HAP-1 (cell line): ENCODE measurements at regions not wholly inside any gene's neighbourhood (a gene's known extent, or its start where the extent isn't known, plus 50 kb on each side); places are given as distances from the start of the nearest gene placed in this dataset.

ENCODE experiments used
- DNase-seq, 2 experiments: peaks; one replicate each; pipeline ENCODE4 v3.0.0-alpha.2; 2016 to 2020; ENCODE audit warnings: low spot score in 2 of 2
- H3K27me3 ChIP-seq: fragments of 250-450 bp; sonication (Bioruptor Pico); 2 replicates; pipeline ENCODE4 v1.5.1; 2020; ENCODE audit warnings: low read depth, mild to moderate bottlenecking, moderate library complexity
- H3K36me3 ChIP-seq: fragments of 250-450 bp; sonication (Bioruptor Pico); replicated peaks from 2 replicates; pipeline ENCODE4 v1.5.1; 2020; ENCODE audit warnings: mild to moderate bottlenecking
- H3K4me1 ChIP-seq: fragments of 250-450 bp; sonication (Bioruptor Pico); 2 replicates; pipeline ENCODE4 v1.5.1; 2020; ENCODE audit warnings: mild to moderate bottlenecking
- H3K4me3 ChIP-seq: fragments of 250-450 bp; sonication (Bioruptor Pico); 2 replicates; pipeline ENCODE4 v1.5.1; 2020; ENCODE audit warnings: mild to moderate bottlenecking, moderate library complexity
- H3K9me3 ChIP-seq: fragments of 250-450 bp; sonication (Bioruptor Pico); 2 replicates; pipeline ENCODE4 v1.5.1; 2020; ENCODE audit warnings: mild to moderate bottlenecking, moderate library complexity
- in situ Hi-C: fragments of 300-500 bp; cut with MboI; formaldehyde crosslinking; loops from 3 replicates; pipeline ENCODE4 v1.14.3; 2020; ENCODE audit warnings: low sequenced_read_pairs, inconsistent platforms, mixed read lengths

GRCh38 chr5:173718469-173718868 lies 102.0 kb upstream of the BOD1 start:
- in situ Hi-C loops: no loop called here
- H3K4me1 ChIP-seq: no peaks in the 10 kb centered on the region
- H3K36me3 ChIP-seq: no peaks in the 10 kb centered on the region
- H3K4me3 ChIP-seq: no peak overlapping the region
- H3K27me3 ChIP-seq: no peaks in the 10 kb centered on the region
- H3K9me3 ChIP-seq: no peaks in the 10 kb centered on the region
- DNase-seq: no peak

- H3K27me3 ChIP-seq: no peaks in the 10 kb centered on the region
- no peak overlapping the region for H3K4me3 ChIP-seq
- DNase-seq: no peak
- H3K36me3 ChIP-seq: no peaks in the 10 kb centered on the region
- no peaks in the 10 kb centered on the region for H3K9me3 ChIP-seq
- no peaks in the 10 kb centered on the region for H3K4me1 ChIP-seq
- in situ Hi-C loops: no loop called here
Measured at GRCh38 chr5:173719731-173720082, 103.3 kb upstream of the BOD1 start.

DNA sequence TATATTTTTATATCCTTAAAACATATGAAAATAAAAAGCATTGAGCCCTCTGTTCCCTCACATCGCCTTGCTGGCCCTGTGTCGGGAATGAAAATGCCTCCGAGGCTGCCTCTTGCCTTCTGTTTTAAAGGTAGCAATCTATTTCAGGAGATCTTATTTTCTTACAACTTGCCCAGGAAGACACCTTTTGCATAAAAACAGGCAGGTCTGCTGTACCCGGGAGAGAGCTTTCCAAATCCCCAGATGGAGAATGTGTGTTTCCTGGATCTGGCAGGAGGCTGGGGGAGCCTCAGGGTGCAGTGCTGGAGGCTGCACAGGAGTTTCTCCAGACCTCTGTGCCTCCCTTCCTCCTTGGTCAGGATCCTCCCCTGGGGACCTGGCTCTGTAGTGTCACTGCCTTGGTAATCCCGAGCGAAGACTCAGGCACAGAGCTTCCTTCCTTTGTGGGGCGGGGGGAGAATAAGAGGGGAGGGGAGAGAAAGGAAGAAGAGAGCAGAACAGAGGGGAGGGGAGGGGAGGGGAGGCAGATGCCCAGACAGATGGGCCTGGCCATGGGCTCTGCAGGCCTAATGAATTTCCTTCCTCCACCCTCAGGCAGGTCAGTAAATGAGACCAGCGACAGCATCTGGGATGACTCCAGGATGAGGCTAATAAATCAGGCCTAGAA lies 104.0 kb upstream of the BOD1 start:
- Histone ChIP-seq H3K27me3 (no peaks in the 10 kb centered on the region), H3K9me3 (no peaks in the 10 kb centered on the region), H3K36me3 (no peaks in the 10 kb centered on the region), H3K4me3 (no peak overlapping the region), H3K4me1 (no peaks in the 10 kb centered on the region)
- no peak for DNase-seq
- in situ Hi-C loops: no loop called here

GRCh38 chr5:173720953-173721600 lies 104.6 kb upstream of the BOD1 start:
- Histone ChIP-seq H3K36me3 (no peaks in the 10 kb centered on the region), H3K27me3 (no peaks in the 10 kb centered on the region), H3K4me3 (no peak overlapping the region), H3K9me3 (no peaks in the 10 kb centered on the region), H3K4me1 (no peaks in the 10 kb centered on the region)
- no peak for DNase-seq
- in situ Hi-C loops: no loop called here

DNA sequence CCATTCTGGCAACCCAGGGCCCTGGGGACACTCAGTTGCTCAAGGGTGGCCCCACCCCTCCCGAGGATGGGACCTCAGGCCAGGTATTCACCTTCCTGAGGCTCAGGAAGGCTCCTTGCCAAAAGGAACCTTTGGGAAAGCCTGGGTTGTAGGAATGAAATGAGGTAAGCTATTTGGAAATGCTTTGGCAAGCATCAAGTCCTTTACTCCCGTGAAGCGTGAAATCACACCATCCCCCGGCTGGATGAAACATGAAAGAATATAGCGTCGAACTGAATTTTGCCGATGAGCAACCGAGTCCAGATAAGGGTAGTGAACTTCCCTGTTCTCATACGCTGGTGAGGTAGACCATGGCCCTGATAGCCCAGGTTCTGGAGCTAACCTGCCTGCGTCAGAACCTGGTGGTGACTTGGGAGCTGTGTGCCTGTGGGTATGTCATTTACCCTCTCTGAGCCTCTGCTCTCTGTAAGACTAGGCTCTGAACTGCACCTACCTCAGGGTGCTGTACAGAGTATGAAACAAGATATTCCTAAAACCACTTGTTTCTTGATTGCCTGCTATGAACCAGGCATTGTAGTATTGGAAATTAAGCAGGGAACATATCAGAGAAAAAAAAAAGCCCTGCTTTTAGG lies 105.3 kb upstream of the BOD1 start:
- in situ Hi-C loops: no loop called here
- Histone ChIP-seq H3K36me3 (no peaks in the 10 kb centered on the region), H3K27me3 (no peaks in the 10 kb centered on the region), H3K4me1 (no peaks in the 10 kb centered on the region), H3K4me3 (no peak overlapping the region), H3K9me3 (no peaks in the 10 kb centered on the region)
- no peak for DNase-seq

DNA sequence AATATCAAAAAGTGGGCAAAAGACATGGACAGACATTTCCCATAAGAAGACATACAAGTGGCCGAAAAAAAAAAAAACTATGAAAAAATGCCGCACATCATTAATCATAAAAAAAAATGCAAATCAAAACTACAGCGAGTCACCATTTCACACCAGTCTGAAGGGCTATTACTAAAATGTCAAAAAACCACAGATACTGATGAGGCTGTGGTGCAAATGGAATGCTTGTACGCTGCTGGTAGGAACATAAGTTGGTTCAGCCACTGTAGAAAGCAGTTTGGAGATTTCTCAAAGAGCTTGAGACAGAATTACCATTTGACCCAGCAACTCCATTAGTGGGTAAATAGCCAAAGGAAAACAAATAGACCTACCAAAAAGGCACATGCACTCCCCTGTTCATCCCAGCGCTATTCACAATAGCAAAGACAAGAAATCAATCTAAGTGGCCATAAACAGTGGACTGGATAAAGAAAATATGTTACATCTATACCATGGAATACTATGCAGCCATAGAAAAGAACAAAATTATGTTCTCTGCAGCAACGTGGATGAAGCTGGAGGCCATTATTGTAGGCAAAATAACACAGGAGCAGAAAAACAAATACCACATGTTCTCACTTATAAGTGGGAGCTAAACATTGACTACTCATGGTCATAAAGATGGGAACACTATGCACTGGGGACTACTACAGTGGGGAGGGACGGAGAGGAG lies 110.6 kb upstream of the BOD1 start:
- in situ Hi-C loops: no loop called here
- no peaks in the 10 kb centered on the region for H3K27me3 ChIP-seq
- H3K36me3 ChIP-seq: no peaks in the 10 kb centered on the region
- no peak for DNase-seq
- no peak overlapping the region for H3K4me3 ChIP-seq
- no peaks in the 10 kb centered on the region for H3K9me3 ChIP-seq
- no peaks in the 10 kb centered on the region for H3K4me1 ChIP-seq

GRCh38 chr5:173727839-173728778 lies 111.7 kb upstream of the BOD1 start:
- no peak for DNase-seq
- H3K9me3 ChIP-seq: no peaks in the 10 kb centered on the region
- no peaks in the 10 kb centered on the region for H3K4me1 ChIP-seq
- no peaks in the 10 kb centered on the region for H3K36me3 ChIP-seq
- in situ Hi-C loops: no loop called here
- no peak overlapping the region for H3K4me3 ChIP-seq
- no peaks in the 10 kb centered on the region for H3K27me3 ChIP-seq

GRCh38 chr5:173729079-173729765 lies 112.8 kb upstream of the BOD1 start:
- no peaks in the 10 kb centered on the region for H3K4me1 ChIP-seq
- in situ Hi-C loops: no loop called here
- no peak for DNase-seq
- no peaks in the 10 kb centered on the region for H3K36me3 ChIP-seq
- no peaks in the 10 kb centered on the region for H3K9me3 ChIP-seq
- H3K4me3 ChIP-seq: no peak overlapping the region
- no peaks in the 10 kb centered on the region for H3K27me3 ChIP-seq

GRCh38 chr5:173730632-173731298 lies 114.3 kb upstream of the BOD1 start:
- H3K4me3 ChIP-seq: no peak overlapping the region
- H3K4me1 ChIP-seq: no peaks in the 10 kb centered on the region
- in situ Hi-C loops: no loop called here
- no peaks in the 10 kb centered on the region for H3K27me3 ChIP-seq
- no peaks in the 10 kb centered on the region for H3K9me3 ChIP-seq
- no peak for DNase-seq
- no peaks in the 10 kb centered on the region for H3K36me3 ChIP-seq

DNA sequence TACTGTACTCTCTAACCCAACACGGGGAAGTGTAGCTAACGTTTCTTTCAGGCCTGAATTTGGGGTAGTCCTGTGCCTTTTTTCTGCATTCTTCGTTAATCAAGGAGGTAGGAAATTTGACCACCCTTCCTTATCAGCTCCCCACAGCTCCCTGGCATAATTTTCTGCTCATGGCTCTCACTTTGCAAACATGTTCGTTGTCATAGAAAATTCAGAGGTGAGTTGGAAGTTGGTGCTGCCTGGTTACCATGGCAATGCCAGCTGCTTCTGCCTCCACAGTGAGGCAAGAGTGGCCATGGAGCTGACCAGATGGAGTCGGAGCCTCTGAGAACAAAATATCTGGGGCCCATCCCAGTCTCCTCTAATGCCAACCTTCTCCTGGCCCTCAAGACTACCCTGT lies 116.6 kb upstream of the BOD1 start:
- H3K4me3 ChIP-seq: no peak overlapping the region
- H3K36me3 ChIP-seq: no peaks in the 10 kb centered on the region
- H3K27me3 ChIP-seq: no peaks in the 10 kb centered on the region
- H3K4me1 ChIP-seq: no peaks in the 10 kb centered on the region
- H3K9me3 ChIP-seq: no peaks in the 10 kb centered on the region
- DNase-seq: no peak
- in situ Hi-C loops: no loop called here

DNA sequence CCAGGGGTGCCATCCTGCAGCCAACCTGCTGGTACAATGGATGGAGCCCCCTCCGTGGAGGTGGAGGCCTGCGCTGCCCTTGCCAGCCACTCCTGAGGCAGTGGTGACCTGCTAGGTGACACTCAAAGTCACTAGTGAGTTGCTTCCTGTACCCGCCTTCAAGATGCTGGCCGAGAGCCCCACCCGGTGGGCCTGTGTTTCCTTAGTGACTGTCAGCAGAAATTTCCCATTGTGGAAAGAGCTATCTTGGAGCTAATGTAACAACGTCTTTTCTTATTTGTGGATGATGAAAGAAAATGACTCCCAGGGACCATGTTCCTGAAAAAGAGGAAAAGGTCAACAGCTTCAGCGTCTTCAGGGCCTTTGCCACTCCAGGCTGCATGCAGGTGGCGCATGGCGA lies 117.0 kb upstream of the BOD1 start:
- Histone ChIP-seq H3K27me3 (no peaks in the 10 kb centered on the region), H3K36me3 (no peaks in the 10 kb centered on the region), H3K4me1 (no peaks in the 10 kb centered on the region), H3K9me3 (no peaks in the 10 kb centered on the region), H3K4me3 (no peak overlapping the region)
- in situ Hi-C loops: no loop called here
- no peak for DNase-seq

DNA sequence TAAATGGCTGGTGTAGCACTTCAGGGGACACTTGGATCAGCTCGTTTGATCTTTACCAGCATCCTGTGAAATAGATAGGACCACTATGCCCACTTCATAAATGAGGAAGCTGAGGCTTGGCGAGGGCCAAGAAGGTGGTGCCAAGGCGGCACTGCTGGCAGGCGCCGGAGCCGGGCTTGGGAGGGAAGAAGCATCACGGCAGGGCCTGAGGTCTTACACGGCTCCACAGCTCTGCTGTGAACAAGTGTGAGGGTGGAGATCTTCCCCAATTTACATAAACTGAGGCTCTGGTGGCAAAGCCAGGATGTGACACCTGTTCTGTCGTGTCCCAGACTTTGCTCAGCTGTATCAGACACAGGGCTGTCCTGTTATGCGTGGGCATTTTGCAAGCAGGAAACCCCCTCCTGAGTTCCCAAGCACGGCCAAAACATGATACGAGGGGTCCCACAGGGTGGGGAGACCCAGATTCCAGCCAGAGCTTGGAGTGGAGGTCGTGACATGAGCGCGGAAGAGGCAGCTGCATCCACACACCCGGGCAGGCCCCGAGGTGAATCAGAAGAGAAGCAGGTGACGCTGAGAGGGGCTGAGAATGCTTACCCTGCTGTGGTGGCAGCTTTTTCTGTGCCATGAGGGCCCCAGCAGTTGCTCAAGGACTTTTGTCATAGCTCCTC lies 117.5 kb upstream of the BOD1 start:
- no peaks in the 10 kb centered on the region for H3K9me3 ChIP-seq
- in situ Hi-C loops: no loop called here
- H3K4me1 ChIP-seq: no peaks in the 10 kb centered on the region
- no peaks in the 10 kb centered on the region for H3K27me3 ChIP-seq
- no peak overlapping the region for H3K4me3 ChIP-seq
- H3K36me3 ChIP-seq: no peaks in the 10 kb centered on the region
- no peak for DNase-seq
